Omental fat pad (tissue), 3 donors: ENCODE measurements at regions not wholly inside any gene's neighbourhood (a gene's known extent, or its start where the extent isn't known, plus 50 kb on each side); places are given as distances from the start of the nearest gene placed in this dataset.

Experiments
- ATAC-seq: fragments of 150-250 bp; one replicate; pipeline ENCODE4 v1.9.1; 2016; ENCODE audit warnings: mild to moderate bottlenecking, moderate library complexity; ENCODE audit not compliant: low FRiP score
- DNase-seq: peaks from one replicate; pipeline ENCODE4 v3.0.0-alpha.2; 2019; ENCODE audit warnings: low spot score
- CTCF ChIP-seq, 3 donors: fragments of 450-650 bp; IDR thresholded peaks; one replicate each; pipeline ENCODE4 v1.5.1; 2016 to 2017; ENCODE audit warnings: antibody characterized with exemption in 3 of 3, mild to moderate bottlenecking in 3 of 3, moderate library complexity in 2 of 3

- no peak for ATAC-seq
- DNase-seq, result no peak
- TF ChIP-seq CTCF (IDR thresholded peaks at IDR 0.05), result no peak
Observed at GRCh38 chr1:43058056-43058455, 99.4 kb upstream of the SLC2A1 start.

- TF ChIP-seq CTCF (IDR thresholded peaks at IDR 0.05), result no peak
- ATAC-seq (no peak), DNase-seq (no peak)
Observed at GRCh38 chr1:43057567-43057966, 98.9 kb upstream of the SLC2A1 start.

DNA sequence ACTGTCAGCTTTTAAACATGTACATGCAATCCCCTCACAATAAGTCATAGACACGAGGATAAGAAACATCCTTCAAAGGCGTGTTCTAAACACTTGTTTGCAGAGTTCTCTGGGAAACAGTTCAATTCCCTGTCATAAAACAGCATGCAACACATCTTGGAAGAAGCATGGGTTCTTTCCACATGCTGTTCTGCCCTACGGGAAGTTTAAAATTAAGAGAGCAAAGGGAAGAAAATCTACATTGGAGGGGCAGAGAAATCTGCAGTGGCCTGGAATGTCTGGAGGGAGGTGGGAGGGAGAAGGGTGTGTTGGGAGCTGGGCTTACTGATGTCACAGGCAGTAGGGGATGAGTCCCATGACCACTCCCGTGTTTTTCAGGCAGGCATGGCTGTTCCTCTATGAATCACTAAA is 98.3 kb upstream of the SLC2A1 start:
- no peak for ATAC-seq
- DNase-seq, result no peak

GRCh38 chr1:43056460-43056859 is 97.8 kb upstream of the SLC2A1 start:
- no peak for TF ChIP-seq CTCF (IDR thresholded peaks at IDR 0.05)
- no peak for DNase-seq
- no peak for ATAC-seq

More for the DNA sequence above, 98.3 kb upstream of the SLC2A1 start:
- no peak for TF ChIP-seq CTCF (IDR thresholded peaks at IDR 0.05)

DNA sequence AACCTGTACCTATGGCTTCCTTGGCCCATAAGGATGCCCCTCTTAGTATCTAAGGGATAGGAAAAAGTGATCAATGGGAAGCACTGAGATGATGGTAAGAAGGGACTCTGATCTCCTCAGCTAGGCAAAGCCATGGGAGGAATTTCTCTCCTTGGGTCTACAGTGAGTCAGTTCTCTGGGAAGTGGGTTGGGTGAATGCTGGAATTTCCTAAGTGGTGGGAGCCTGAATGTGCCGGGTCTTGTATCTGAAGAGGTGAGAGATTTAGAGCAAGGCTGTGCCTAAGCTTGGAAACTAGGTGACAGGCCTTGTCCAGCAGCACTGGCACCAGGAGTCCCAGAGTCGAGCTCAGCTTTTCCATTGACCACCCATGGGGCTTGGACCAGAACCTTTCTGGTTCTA is 96.3 kb upstream of the SLC2A1 start:
- no peak for DNase-seq
- no peak for TF ChIP-seq CTCF (IDR thresholded peaks at IDR 0.05)
- ATAC-seq, result no peak

- TF ChIP-seq CTCF (IDR thresholded peaks at IDR 0.05), result no peak
- DNase-seq (no peak), ATAC-seq (no peak)
Observed at GRCh38 chr1:43052786-43053439, 94.2 kb upstream of the SLC2A1 start.

DNA sequence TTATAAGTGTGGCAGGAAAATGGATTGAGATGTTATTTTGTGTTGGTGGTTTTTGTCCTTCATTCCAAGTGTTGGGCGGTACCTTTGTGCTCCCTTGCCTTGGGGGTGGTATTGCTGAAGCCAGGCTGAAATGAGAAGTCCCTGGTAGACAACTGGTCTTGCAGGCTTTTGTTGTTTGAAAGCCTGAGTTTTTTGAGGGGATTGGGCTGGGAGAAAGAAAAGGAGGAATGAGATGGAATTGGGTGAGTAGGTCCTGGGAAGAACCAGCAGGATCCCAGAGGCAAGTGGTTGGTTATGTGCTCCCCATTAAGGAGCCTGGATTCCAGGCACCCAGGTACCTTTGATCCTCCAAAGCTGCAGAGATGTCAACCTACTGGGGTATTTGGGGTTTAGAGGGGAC is 93.7 kb upstream of the SLC2A1 start:
- no peak for ATAC-seq

More for the DNA sequence above, 93.7 kb upstream of the SLC2A1 start:
- DNase-seq, result no peak
- no peak for TF ChIP-seq CTCF (IDR thresholded peaks at IDR 0.05)
